Hematopoietic multipotent progenitor cell treated with erythropoietin and hydrocortisone succinate and interleukin-3 and kit ligand, for 4 days (in vitro differentiated cells): ENCODE measurements at regions not wholly inside any gene's neighbourhood (a gene's known extent, or its start where the extent isn't known, plus 50 kb on each side); places are given as distances from the start of the nearest gene placed in this dataset.
"Not testable (repeated sequence)": the region's sequence is repeated elsewhere in the genome, so short reads cannot be mapped to it uniquely, and the experiment has no call there.

Experiments
- DNase-seq: peaks from one replicate; pipeline ENCODE4 v3.0.0-alpha.2; 2015

GRCh38 chr2:138902239-138902871 lies 122.2 kb upstream of the NXPH2 start:
- DNase-seq = no peak

GRCh38 chr2:138901530-138901929 lies 121.3 kb upstream of the NXPH2 start:
- DNase-seq = no peak

DNA sequence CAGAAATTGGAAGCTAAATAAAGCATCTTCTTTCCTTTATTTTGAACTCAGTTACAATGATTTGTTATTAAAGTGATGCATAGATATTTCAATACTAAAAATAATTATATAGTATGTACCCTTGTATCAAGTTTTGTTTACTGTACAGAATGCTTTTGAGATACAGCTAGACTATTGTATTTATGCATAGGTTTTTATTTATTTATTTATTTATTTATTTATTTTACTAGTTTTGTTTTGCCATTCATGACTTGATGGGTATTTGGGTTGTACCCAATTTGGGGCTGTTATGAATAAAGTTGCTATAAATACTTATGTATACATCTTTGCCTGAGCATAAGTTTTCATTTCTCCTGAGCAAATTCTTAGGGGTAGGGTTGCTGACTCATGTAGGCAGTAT lies 118.7 kb upstream of the NXPH2 start:
- DNase-seq = no peak

DNA sequence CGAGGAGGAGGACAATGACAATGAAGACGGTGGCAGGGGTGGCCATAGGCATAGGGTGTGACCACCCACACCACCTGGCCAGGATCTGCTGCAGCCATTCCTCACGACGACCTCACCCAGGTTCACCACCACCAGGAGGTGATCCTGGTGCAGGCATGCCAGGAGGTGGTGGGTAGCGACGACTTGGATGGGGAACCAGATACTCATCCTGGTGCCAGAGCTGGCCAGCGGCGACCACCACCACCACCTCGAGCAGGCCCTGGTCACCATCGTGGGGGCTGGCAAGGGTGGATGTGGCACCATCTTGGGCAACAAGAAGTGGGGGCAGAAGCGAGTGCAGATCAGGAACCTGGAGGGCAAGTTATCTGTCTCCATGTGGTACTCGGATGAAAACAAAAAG lies 117.1 kb upstream of the NXPH2 start:
- no peak for DNase-seq

GRCh38 chr2:138893746-138894145 lies 113.6 kb upstream of the NXPH2 start:
- DNase-seq = peak; percentile 1

DNA sequence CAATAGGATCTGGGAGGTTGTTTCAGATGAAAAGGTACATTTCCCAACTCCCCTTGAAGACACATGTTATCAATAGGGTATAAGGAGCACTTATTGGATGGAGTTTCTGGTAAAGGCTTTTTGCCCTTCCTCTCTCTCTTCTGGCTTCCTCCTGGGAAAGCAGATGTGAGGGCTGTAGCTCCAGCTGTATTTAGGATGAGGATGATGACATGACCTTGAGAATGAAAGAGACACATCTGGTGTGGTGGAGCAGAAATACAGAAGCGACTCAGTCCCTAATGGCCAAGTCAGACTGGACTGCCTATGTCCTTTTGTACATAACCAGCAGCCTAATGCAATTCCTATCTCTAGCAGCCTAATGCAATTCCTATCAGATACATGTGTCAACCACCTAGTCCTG lies 100.9 kb upstream of the NXPH2 start:
- DNase-seq = no peak

GRCh38 chr2:138879931-138880330 lies 99.7 kb upstream of the NXPH2 start:
- no peak for DNase-seq

DNA sequence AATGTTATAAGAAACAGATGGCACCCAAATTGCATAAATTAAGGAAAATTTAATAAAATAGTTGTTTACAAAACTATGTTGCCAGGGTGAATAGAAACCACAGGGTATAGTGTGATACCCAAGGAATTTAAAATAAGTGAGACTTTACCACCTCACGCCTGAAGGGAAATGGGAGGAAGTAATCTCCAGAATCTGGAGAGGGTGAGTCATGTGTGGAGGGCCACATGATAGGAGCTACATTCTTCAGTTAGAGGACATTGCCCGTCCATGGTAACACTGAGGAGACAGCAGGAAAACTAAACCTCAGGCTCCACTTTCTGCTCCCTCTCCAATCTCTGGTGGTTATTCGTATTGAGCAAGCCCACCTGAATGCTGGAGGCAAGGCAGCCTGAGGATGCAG lies 97.2 kb upstream of the NXPH2 start:
- no peak for DNase-seq

- DNase-seq = no peak
Observed at GRCh38 chr2:138874251-138874650, 94.1 kb upstream of the NXPH2 start.

DNA sequence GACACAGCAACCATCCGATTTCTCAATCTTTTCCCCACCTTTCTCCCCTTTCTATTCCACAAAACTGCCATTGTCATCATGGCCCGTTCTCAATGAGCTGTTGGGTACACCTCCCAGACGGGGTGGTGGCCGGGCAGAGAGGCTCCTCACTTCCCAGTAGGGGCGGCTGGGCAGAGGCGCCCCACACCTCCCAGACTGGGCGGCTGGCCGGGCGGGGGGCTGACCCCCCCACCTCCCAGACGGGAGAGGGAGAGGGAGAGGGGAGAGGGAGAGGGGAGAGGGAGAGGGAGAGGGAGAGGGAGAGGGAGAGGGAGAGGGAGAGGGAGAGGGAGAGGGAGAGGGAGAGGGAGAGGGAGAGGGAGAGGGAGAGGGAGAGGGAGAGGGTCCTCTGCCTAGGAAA lies 91.9 kb upstream of the NXPH2 start:
- DNase-seq = not testable (repeated sequence)

- no peak for DNase-seq
Observed at GRCh38 chr2:138871312-138871711, 91.1 kb upstream of the NXPH2 start.

- DNase-seq = no peak
Observed at GRCh38 chr2:138867341-138867740, 87.2 kb upstream of the NXPH2 start.

- DNase-seq = no peak
Observed at GRCh38 chr2:138866797-138867196, 86.6 kb upstream of the NXPH2 start.

GRCh38 chr2:138853761-138854160 lies 73.6 kb upstream of the NXPH2 start:
- no peak for DNase-seq

- DNase-seq = no peak
Observed at GRCh38 chr2:138853296-138853695, 73.1 kb upstream of the NXPH2 start.

DNA sequence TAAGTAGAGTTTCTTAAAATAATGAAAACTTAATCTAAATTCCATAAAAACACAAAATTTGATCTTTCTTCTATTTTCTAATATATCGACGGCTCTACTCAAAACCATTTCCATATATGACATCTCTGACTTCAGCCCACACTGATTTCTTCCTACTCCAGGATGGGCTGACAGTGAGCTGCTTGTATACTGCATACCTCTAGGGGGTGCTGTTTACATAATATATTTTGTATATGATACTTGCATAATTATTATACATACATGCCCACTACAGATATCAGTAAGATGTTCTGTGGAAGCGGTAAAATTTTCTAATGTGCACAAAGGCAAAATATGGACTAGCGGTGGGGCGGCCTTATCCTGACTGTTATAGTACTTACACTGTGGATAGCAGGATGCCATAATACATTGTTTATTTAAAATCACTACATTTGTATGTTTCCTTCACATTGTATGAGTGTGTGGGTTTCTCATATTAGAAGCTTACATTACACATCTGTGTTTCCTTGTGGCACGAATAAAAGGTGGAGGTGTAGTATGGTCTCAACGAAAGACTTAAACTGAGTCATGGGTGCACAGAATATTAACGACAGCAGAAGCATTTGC lies 66.1 kb upstream of the NXPH2 start:
- peak; percentile 79 for DNase-seq

DNA sequence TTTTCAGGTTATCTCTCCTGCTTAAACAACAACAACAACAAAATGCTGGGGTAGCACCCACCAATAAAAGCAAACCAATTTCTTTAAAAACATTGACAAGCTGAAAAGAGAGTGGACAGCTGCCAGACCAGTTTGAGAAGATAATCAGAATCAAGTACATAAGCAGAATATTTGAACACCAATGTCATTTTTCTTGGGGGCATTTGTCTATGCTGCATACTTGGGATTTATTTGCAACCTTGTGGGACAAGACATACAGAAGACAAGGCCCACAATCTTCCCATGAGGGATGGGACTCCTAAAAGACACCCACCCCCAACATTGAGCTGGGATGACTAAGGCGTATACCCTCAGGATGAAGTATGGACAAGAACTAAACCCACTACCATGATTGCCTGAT lies 62.2 kb upstream of the NXPH2 start:
- no peak for DNase-seq

- DNase-seq = no peak
Observed at GRCh38 chr2:138841459-138841858, 61.3 kb upstream of the NXPH2 start.

DNA sequence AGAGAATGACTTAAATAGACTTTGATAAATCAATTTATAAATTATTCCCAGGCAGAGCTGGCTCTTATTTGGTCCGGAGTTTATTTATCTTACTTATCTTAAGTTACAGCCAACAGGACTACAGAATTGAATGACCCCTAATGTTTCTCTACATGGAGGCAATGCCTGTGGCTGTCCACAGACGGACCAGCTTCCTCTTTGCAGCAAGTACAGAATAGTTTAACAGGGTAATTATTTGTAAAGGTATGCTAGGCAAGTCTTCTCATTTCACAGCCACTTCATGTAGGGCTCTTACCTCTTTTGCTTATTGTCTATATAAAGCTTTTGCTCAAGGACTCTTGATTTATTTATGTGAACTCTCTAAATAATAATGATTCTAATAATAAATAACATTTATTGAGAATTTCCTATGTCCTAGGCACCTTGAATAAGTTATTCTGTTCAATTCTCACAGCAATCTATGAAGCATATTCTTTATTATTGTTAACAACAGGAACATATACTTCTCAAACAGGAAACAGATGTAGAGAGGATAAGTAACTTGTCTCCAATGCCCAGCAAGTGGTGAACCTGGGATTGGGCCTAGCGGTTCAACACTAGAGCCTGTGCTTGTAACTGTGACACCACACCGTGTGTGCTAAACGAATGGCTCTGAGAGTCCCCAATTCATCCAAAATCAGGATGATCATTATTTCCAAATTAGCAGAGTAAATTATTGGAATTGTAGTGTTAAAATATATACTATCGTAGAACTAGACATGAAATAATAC lies 58.8 kb upstream of the NXPH2 start:
- peak; percentile 58 for DNase-seq

DNA sequence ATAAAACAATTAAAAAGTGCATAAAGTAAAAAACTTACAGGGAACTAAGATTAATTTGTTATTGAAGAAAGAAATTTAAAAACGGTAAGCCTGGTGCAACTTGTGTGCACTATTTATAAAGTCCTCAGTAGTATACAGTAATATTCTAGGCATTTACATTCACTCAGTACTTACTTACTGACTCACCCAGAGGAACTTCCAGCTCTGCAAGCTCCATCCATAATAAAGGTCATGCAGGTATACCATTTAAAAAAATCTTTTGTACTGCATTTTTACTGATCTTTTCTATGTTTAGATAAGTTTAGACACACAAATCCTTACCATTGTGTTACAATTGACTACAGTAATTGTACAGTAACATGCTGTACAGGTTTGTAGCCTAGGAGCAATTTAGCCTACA lies 51.5 kb upstream of the NXPH2 start:
- no peak for DNase-seq

GRCh38 chr2:138831154-138831553 lies 51.0 kb upstream of the NXPH2 start:
- DNase-seq = no peak

DNA sequence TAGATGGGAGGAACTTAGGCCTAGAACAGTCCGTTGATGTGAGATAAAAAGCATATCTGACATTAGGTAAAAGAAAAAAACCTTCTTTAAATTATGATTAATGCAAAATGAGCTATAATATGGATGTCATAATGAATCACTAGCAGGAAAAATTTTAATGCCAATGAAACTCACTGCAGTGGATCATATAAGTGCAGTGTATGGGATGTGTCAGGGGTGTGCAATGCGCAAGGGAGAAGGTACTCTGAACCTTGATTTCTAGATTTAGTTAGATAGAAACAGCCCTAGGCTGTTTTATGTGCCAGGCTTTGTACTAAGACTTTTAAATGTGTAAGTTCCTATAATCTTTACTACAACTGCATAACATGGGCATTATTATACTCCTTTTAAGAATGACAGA lies 50.4 kb upstream of the NXPH2 start:
- no peak for DNase-seq
